ENCODE measurements at regions not wholly inside any gene's neighbourhood (a gene's known extent, or its start where the extent isn't known, plus 50 kb on each side); places are given as distances from the start of the nearest gene placed in this dataset.
A peak's percentile ranks its signal among the peaks of the same experiment; 100 is the strongest.
"Not testable (repeated sequence)": the region's sequence is repeated elsewhere in the genome, so short reads cannot be mapped to it uniquely, and the experiment has no call there.

DNA sequence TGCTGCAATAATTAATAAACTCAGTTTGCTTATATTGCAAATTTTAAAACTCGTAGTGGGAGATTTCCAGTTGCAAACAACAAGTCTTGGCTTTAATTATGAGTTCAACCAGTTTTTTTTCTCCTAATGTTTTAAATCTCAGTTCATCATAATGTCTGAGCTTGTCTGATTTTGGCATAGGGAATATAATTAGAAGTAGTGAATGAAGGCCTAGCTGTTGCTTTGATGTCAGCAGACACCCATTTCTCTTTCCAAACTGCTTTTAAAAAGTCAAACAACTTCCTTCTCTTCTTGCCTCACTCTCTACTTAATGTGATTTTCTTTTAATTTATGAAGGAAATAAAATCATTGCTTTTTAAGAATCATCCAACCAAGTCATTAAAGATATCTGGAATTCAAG is 1462.1 kb downstream of the DPP10 start:
- DNase-seq (ENCODE audit: low read depth, low spot score), result no peak
- in situ Hi-C loops (cut with HindIII; ENCODE audit: low pct_unique_long_range_greater_than_20kb, low sequenced_read_pairs), result no loop called here

DNA sequence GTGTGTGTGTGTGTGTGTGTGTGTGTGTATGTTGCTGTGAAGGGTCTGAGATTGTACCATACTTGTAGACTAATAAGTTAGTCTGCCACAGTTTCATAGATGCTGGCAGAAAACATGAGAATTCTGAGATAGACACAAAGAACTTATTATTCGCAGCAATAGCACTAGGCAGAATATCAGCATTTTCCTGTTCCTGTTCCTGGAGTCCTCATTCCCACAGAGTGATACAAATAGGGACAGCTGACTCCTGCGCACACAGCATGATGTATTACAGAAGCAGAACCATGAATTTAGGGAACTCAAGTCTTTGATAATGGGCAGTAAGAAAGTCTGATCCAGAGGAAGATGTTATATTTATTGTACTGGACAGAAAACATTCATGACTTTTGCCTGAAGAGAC is 1466.3 kb downstream of the DPP10 start:
- peak; percentile 63 for DNase-seq (ENCODE audit: low read depth, low spot score)
- in situ Hi-C loops (cut with HindIII; ENCODE audit: low pct_unique_long_range_greater_than_20kb, low sequenced_read_pairs), result no loop called here

DNA sequence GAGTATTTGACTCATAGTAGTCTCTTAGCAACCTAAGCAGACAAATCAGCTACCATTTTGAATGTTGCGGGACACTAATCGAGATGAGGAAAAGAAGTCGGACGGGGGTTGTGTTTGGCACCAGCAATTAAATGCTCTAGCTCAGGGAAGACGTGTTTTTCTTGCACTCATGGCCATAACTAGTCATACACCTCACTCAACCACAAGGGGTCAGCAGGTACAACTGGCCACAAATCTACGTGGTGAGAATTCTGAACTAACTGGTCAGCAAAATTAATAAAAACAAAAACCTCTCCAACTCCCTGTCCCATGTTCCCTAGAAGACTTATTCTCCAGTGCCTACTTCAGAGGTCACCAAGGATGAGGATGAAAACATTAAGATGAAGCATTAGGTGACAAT is 1467.8 kb downstream of the DPP10 start:
- in situ Hi-C loops (cut with HindIII; ENCODE audit: low pct_unique_long_range_greater_than_20kb, low sequenced_read_pairs), result no loop called here
- DNase-seq (ENCODE audit: low read depth, low spot score), result peak; percentile 59

DNA sequence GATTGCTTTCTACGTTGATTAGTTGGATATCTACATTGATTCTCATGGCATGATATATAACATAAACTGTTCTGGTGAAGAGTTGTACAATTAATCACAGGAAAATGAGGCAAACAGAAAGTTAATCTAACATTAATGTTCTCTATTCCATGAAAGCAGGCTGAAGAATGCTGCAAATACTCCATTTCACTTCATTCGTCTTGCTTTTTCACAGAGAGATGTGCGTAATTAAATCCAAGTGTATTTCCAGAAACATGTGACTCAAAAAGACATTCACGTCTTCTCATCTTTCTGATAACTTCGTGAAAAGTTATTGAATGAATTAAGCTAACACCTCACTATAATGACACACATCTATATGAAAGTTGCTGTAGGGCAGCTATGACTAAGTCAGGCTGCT is 1471.5 kb downstream of the DPP10 start:
- in situ Hi-C loops (cut with HindIII; ENCODE audit: low pct_unique_long_range_greater_than_20kb, low sequenced_read_pairs), result no loop called here
- no peak for DNase-seq (ENCODE audit: low read depth, low spot score)

DNA sequence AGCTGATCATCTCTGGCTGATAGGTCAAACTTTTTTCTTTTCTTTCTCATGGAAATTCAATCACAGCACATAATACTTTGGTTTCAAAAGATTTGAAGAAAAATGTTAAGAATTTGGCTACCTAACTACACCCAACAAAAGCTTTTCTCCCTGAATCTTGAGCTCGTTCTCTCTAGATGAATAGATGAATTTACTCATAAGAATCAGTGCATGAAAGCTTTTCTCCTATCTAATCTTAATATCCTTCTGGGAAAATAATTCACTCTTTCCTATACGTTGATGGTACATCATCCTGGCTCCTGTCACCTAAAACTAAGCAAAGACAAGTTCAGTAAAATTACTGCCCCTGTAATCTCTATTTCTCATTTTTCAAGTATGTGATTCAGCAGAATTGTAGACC is 1479.1 kb downstream of the DPP10 start:
- in situ Hi-C loops (cut with HindIII; ENCODE audit: low pct_unique_long_range_greater_than_20kb, low sequenced_read_pairs), result no loop called here
- no peak for DNase-seq (ENCODE audit: low read depth, low spot score)

DNA sequence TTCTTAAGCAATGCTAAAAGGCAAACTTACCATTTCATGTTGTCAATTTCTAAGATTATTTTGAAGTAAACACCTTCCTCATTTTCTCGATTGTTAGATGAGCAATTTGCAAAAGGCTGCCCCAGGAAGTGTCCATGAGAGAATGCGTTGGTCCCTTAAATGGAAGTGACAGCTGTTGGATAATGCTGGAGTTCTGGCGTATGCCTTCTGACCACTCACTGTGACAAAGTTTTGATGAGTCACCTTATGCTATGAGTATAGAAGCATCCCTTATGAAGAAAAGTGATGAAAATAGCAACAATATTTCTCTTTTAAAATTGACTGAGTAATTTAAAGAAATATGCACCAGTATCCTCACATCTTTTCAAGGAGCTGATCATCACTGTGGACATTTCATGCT is 1497.5 kb downstream of the DPP10 start:
- no peak for DNase-seq (ENCODE audit: low read depth, low spot score)

DNA sequence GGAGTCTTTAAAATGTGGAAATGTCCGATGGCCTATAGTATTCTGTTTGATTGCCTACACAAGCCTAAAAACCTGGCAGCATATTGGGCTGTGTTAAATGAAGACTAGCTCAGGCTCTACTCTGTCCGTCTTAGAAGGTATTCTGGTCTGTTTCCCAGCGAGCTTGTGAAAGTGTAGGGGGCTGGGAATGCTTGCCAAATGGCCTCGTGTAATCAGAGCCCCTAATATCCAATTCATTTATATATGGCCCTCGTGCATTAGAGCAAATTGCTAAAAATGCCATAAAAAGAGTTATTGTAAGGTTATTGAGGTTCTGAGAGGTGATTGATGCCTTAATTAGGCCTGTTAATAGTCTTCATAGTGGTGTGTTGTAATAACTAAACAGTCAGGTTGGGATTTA is 1500.4 kb downstream of the DPP10 start:
- in situ Hi-C loops (cut with HindIII; ENCODE audit: low pct_unique_long_range_greater_than_20kb, low sequenced_read_pairs), result no loop called here

More for the DNA sequence above, 1497.5 kb downstream of the DPP10 start:
- in situ Hi-C loops (cut with HindIII; ENCODE audit: low pct_unique_long_range_greater_than_20kb, low sequenced_read_pairs), result no loop called here

DNA sequence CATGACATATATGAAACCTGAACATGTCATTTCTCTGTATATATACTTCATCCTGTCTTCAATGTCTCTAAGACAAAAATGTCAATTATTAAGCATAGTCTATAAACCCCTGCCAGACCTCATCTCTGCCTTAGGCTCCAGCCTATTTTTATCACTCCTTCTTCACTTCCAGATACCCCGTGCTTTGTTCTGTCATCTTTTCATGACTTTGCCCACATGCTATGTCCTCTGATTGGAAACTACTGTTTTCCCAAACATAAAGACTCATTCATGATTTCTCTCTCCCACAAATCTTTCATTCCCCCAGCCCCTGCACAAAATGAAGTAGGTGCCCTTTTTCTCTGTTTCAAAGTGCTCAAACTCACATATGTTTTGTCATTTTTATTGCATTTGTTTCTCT is 1503.9 kb downstream of the DPP10 start:
- DNase-seq (ENCODE audit: low read depth, low spot score), result peak; percentile 80
- in situ Hi-C loops (cut with HindIII; ENCODE audit: low pct_unique_long_range_greater_than_20kb, low sequenced_read_pairs), result no loop called here

More for the DNA sequence above, 1500.4 kb downstream of the DPP10 start:
- DNase-seq (ENCODE audit: low read depth, low spot score), result no peak

DNA sequence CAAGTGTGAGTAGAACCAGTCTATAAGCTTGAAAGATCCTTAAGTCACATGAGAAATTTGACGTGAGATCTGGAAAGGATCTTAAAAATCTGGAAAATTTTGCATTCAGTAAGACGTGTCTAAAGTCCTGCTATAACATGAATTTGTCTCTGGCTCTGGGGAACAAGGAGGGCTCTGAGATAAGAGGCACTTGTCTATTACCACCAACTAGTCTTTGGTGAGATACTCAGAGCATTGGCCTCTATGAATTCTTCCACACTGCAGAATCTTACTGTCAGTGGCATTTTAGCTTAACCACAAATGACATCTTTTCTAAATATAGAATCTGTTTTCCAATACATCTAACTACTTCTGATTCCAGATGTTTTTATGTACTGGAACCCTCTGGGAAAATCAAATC is 1504.5 kb downstream of the DPP10 start:
- peak; percentile 56 for DNase-seq (ENCODE audit: low read depth, low spot score)
- in situ Hi-C loops (cut with HindIII; ENCODE audit: low pct_unique_long_range_greater_than_20kb, low sequenced_read_pairs), result no loop called here

DNA sequence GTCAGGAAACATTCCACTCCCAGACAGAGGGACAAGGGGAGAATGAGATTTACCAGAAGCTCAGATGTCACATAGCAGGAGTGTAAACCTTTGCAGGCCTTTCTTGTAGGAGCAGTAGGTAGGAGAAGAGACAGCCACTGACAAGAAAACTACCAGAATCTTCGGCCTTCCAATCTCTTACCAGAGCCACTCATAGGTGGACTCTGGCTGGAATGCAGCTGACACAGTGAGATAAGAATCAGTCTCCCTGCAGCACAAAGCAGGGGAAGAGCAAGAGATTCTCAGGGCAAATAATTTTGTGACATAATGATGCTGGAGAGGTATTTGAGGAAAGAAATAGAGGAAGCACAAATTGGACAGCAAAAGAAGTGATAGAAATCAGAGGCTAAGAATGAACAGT is 1534.5 kb downstream of the DPP10 start:
- in situ Hi-C loops (cut with HindIII; ENCODE audit: low pct_unique_long_range_greater_than_20kb, low sequenced_read_pairs), result no loop called here
- DNase-seq (ENCODE audit: low read depth, low spot score), result no peak

DNA sequence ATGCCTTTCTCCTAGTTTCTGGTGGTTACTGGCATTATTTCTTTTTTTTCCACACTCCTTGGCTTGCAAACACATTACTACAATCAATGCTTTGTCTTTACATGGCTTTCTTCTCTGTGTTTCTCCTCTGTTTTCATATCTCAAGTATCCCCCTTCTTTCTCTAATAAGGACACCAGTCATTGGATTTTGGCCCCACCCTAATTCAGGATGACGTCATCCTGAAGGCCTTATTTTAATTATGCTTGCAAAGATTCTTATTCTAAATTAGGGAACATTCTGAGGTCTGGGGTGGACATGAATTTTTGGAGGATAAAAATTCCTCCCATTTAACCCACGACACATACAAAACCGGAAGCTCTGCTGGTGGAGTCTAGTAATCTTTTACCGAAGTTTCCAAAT is 1556.6 kb downstream of the DPP10 start:
- in situ Hi-C loops (cut with HindIII; ENCODE audit: low pct_unique_long_range_greater_than_20kb, low sequenced_read_pairs), result no loop called here
- peak; percentile 6 for DNase-seq (ENCODE audit: low read depth, low spot score)

DNA sequence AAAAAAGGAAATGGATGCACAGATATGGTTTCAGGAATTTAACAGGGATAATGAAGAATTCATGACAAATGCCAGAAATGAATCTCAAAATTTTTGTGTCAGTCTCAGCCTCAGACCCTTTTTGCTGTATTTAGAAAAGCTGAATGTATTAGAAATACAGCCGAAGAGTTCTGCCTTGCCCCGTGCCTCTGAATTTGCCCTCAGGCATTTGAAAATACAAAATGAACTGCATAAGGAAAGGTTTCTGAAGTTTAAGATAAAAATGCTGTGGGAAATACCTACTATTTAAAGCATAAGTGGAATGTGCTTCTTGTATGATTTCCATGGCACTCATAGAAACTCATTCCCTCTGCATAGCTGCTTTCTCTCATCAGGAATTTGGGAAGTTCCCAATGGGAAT is 1580.6 kb downstream of the DPP10 start:
- no peak for DNase-seq (ENCODE audit: low read depth, low spot score)
- in situ Hi-C loops (cut with HindIII; ENCODE audit: low pct_unique_long_range_greater_than_20kb, low sequenced_read_pairs), result no loop called here

DNA sequence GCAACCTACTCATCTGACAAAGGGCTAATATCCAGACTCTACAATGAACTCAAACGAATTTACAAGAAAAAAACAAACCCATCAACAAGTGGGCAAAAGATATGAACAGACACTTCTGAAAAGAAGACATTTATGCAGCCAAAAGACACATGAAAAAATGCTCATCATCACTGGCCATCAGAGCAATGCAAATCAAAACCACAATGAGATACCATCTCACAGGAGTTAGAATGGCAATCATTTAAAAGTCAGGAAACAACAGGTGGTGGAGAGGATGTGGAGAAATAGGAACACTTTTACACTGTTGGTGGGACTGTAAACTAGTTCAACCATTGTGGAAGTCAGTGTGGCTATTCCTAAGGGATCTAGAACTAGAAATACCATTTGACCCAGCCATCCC is 1596.3 kb downstream of the DPP10 start:
- in situ Hi-C loops (cut with HindIII; ENCODE audit: low pct_unique_long_range_greater_than_20kb, low sequenced_read_pairs); DNase-seq (ENCODE audit: low read depth, low spot score): not testable (repeated sequence)

DNA sequence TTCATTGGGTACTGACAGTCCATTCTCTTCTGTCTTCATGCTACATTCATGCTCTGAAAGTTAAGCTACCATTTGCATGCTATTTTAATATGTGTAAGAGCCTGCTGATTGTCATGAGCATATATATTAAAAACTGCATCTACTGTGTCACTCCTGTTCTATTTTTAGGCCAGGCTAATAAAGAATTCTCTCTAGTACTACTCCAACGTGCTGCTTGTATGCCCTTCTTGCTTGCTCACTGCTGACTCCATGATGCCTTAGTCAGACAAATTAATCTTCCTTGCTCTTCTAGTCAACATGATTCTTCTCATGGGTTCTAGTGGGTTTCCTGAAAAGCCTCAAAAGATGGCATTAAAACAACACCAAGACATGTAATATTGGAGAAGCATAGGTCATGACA is 1600.1 kb downstream of the DPP10 start:
- no peak for DNase-seq (ENCODE audit: low read depth, low spot score)
- in situ Hi-C loops (cut with HindIII; ENCODE audit: low pct_unique_long_range_greater_than_20kb, low sequenced_read_pairs), result no loop called here

DNA sequence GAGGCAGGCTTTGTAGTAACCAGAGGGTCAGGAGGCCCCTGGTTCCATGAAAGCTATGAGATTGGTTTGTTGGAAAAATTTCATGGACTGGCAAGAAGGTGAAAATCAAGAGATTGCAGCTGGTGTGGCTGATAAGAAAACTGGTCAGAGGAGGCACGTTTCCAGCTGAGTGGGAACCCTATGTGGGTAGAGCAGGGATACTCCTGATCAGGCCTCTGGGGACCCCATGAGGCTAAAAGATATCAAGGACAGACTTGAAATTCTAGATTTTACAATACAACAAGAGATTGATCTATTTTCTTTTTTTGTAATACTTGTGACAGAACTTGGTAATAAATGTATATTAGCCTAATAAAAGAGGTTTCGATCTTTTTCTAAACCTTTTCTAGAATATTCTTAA is 1615.1 kb downstream of the DPP10 start:
- DNase-seq (ENCODE audit: low read depth, low spot score), result peak; percentile 1
- in situ Hi-C loops (cut with HindIII; ENCODE audit: low pct_unique_long_range_greater_than_20kb, low sequenced_read_pairs), result no loop called here

DNA sequence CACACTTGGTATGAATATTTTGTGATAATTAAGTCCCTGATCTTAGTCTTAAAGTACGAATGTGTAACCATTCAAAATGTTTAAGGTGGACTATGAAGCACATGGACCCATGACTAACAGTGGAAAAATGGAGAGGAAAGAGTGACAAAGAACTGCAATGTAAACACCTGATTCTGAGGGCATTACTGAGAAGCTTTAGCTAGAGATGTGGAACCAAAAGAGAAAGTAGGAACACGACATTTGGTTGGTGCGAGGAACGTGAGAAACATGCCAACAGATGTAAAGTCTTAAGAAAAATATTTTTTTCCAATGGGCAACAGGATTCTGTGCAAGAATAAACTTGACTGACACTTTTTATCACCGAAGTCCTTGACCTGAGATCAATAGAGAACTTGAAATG is 1618.6 kb downstream of the DPP10 start:
- no peak for DNase-seq (ENCODE audit: low read depth, low spot score)
- in situ Hi-C loops (cut with HindIII; ENCODE audit: low pct_unique_long_range_greater_than_20kb, low sequenced_read_pairs), result no loop called here

DNA sequence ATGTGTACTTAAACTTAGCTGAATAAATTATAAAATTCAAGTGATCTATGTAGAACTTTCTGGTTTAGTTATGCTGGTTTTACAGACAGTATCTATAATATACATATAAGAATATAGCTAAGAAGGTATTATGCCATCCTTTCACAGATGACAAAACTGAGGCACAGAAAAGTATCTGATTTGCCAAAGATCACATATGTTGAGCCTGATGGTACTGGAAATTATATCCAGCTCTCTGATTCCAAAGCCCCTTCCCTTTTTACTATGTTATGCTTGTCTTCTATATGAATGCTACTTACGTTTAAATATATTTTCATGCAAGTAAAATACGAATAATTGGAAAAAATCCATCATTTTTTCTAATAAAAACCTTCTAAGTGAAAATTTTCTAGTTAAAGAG is 1631.3 kb downstream of the DPP10 start:
- DNase-seq (ENCODE audit: low read depth, low spot score), result no peak
- in situ Hi-C loops (cut with HindIII; ENCODE audit: low pct_unique_long_range_greater_than_20kb, low sequenced_read_pairs), result no loop called here

DNA sequence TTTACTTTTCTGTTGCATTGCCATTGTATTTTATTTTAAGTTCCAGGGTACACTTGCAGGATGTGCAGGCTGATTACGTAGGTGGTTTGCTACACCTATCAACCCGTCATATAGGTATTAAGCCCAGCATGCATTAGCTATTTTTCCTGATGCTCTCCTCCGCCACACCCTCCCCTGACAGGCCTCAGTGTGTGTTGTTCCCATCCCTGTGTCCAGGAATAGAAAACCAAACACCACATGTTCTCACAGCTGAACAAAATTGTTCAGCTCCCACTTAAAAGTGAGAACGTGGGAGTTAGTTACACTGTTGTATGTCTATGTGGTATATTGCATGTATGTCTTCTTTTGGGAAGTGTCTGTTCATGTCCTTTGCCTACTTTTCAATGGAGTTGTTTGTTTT is 1631.7 kb downstream of the DPP10 start:
- no peak for DNase-seq (ENCODE audit: low read depth, low spot score)
- in situ Hi-C loops (cut with HindIII; ENCODE audit: low pct_unique_long_range_greater_than_20kb, low sequenced_read_pairs), result no loop called here

DNA sequence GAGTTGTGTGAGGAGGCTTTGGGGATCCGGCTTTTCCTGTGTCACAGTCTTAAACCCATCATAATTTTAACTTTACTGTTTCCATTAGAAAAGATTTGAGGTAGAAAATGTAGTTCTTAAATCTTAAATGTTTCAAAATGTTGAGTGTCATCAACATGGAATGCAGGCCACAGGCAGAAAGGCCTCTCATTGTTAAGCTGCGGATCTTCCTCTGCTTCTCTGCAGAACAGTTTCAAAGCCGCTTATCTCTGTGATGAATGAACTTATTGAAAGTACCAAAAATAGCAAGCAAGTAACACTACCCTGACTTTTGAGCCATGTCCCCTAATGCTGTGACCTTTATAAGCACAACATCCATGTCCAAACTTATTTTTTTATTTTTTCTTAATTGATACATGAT is 1645.8 kb downstream of the DPP10 start:
- in situ Hi-C loops (cut with HindIII; ENCODE audit: low pct_unique_long_range_greater_than_20kb, low sequenced_read_pairs), result no loop called here
- peak; percentile 27 for DNase-seq (ENCODE audit: low read depth, low spot score)

DNA sequence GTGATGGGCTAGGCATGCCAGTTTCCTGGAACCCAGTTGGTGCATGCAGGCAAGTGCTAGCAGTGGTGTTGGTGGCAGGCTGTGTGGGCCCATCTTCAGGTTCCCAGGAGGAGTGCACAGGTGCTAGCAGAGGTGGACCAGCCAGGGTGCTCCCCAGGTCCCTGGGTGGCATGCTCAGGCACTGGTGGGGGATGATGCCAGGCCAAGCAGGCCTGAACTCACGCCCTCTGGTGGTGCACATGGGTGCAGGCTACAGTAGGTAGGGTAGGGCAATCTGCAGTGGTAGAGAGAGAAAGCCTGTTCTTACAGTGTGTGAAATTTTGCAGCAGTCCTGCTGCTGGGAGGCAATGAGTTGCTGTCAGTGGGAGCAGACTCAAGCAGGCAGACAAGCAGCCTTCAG is 1651.8 kb downstream of the DPP10 start:
- peak; percentile 43 for DNase-seq (ENCODE audit: low read depth, low spot score)
- in situ Hi-C loops (cut with HindIII; ENCODE audit: low pct_unique_long_range_greater_than_20kb, low sequenced_read_pairs), result no loop called here

All from SK-MEL-5 (cell line).